ENCODE measurements at regions not wholly inside any gene's neighbourhood (a gene's known extent, or its start where the extent isn't known, plus 50 kb on each side); places are given as distances from the start of the nearest gene placed in this dataset.

DNA sequence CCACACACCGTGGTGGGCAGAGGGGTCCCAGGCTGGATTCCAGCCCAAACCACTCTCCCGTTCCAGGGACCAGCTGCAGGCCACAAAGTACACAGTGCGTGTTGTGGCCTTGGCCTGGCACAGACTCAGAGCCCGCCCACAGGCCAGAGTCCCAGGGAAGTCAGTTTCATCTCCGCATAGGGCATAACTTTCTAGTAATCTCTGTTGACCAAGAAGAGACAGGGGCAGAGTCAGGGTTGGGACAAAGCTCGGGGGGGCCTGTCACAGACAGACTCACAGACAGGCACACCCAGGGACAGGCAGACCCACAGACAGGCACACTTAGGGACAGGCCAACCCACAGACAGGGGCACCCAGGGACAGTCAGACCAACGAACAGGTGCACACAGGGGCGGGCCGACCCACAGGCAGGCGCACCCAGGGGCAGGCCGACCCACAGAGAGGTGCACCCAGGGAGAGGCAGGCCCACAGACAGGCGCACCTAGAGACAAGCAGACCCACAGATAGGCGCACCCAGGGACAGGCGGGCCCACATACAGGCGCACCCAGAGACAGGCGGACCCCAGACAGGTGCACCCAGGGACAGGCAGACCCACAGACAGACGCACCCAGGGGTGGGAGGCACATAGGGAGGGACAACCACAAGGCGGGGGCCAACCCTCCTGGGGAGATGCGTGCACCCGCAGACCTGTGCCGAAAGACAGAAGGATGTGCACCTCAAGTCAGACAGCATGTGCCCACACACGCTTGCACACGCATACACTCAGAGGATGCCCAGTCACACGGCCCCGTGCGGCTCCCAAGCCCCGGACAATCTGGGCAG, 323.3 kb upstream of the RTL1 start (continued):
- TF ChIP-seq, protein P1, sequence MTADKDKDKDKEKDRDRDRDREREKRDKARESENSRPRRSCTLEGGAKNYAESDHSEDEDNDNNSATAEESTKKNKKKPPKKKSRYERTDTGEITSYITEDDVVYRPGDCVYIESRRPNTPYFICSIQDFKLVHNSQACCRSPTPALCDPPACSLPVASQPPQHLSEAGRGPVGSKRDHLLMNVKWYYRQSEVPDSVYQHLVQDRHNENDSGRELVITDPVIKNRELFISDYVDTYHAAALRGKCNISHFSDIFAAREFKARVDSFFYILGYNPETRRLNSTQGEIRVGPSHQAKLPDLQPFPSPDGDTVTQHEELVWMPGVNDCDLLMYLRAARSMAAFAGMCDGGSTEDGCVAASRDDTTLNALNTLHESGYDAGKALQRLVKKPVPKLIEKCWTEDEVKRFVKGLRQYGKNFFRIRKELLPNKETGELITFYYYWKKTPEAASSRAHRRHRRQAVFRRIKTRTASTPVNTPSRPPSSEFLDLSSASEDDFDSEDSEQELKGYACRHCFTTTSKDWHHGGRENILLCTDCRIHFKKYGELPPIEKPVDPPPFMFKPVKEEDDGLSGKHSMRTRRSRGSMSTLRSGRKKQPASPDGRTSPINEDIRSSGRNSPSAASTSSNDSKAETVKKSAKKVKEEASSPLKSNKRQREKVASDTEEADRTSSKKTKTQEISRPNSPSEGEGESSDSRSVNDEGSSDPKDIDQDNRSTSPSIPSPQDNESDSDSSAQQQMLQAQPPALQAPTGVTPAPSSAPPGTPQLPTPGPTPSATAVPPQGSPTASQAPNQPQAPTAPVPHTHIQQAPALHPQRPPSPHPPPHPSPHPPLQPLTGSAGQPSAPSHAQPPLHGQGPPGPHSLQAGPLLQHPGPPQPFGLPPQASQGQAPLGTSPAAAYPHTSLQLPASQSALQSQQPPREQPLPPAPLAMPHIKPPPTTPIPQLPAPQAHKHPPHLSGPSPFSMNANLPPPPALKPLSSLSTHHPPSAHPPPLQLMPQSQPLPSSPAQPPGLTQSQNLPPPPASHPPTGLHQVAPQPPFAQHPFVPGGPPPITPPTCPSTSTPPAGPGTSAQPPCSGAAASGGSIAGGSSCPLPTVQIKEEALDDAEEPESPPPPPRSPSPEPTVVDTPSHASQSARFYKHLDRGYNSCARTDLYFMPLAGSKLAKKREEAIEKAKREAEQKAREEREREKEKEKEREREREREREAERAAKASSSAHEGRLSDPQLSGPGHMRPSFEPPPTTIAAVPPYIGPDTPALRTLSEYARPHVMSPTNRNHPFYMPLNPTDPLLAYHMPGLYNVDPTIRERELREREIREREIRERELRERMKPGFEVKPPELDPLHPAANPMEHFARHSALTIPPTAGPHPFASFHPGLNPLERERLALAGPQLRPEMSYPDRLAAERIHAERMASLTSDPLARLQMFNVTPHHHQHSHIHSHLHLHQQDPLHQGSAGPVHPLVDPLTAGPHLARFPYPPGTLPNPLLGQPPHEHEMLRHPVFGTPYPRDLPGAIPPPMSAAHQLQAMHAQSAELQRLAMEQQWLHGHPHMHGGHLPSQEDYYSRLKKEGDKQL (CRISPR knock-in tag; IDR thresholded peaks at IDR 0.05; ENCODE audit: low read depth) = peak; percentile 63
- TF ChIP-seq HNRNPK (IDR thresholded peaks at IDR 0.05; ENCODE audit: low read depth, low read length, poor library complexity, severe bottlenecking) (no peak), HNRNPLL (IDR thresholded peaks at IDR 0.05; ENCODE audit: low read depth, low read length, poor library complexity, severe bottlenecking) (peak; percentile 16), HDAC2 (CRISPR knock-in tag; IDR thresholded peaks at IDR 0.05) (peak; percentile 95), ZNF501 (CRISPR knock-in tag; IDR thresholded peaks at IDR 0.05) (no peak), RAD51 (IDR thresholded peaks at IDR 0.05; ENCODE audit: borderline replicate concordance) (no peak), NR2C2 (CRISPR knock-in tag; IDR thresholded peaks at IDR 0.05; ENCODE audit: borderline replicate concordance) (no peak), ZNF124 (CRISPR knock-in tag; IDR thresholded peaks at IDR 0.05) (no peak), ZMYM2 (CRISPR knock-in tag; IDR thresholded peaks at IDR 0.05) (peak; percentile 51; the same call in 1 of the 2 replicates), RXRA (CRISPR knock-in tag; IDR thresholded peaks at IDR 0.05) (peak; percentile 91), SOX6 (IDR thresholded peaks at IDR 0.05) (no peak), SOX6 (CRISPR knock-in tag; IDR thresholded peaks at IDR 0.05) (peak; percentile 79), CHD2 (IDR thresholded peaks at IDR 0.05; ENCODE audit: low read depth, low read length) (no peak)
- TF ChIP-seq, protein P2, sequence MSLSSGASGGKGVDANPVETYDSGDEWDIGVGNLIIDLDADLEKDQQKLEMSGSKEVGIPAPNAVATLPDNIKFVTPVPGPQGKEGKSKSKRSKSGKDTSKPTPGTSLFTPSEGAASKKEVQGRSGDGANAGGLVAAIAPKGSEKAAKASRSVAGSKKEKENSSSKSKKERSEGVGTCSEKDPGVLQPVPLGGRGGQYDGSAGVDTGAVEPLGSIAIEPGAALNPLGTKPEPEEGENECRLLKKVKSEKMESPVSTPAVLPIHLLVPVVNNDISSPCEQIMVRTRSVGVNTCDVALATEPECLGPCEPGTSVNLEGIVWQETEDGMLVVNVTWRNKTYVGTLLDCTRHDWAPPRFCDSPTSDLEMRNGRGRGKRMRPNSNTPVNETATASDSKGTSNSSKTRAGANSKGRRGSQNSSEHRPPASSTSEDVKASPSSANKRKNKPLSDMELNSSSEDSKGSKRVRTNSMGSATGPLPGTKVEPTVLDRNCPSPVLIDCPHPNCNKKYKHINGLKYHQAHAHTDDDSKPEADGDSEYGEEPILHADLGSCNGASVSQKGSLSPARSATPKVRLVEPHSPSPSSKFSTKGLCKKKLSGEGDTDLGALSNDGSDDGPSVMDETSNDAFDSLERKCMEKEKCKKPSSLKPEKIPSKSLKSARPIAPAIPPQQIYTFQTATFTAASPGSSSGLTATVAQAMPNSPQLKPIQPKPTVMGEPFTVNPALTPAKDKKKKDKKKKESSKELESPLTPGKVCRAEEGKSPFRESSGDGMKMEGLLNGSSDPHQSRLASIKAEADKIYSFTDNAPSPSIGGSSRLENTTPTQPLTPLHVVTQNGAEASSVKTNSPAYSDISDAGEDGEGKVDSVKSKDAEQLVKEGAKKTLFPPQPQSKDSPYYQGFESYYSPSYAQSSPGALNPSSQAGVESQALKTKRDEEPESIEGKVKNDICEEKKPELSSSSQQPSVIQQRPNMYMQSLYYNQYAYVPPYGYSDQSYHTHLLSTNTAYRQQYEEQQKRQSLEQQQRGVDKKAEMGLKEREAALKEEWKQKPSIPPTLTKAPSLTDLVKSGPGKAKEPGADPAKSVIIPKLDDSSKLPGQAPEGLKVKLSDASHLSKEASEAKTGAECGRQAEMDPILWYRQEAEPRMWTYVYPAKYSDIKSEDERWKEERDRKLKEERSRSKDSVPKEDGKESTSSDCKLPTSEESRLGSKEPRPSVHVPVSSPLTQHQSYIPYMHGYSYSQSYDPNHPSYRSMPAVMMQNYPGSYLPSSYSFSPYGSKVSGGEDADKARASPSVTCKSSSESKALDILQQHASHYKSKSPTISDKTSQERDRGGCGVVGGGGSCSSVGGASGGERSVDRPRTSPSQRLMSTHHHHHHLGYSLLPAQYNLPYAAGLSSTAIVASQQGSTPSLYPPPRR (CRISPR knock-in tag; IDR thresholded peaks at IDR 0.05; ENCODE audit: borderline replicate concordance) = peak; percentile 85
- TF ChIP-seq, protein P3, sequence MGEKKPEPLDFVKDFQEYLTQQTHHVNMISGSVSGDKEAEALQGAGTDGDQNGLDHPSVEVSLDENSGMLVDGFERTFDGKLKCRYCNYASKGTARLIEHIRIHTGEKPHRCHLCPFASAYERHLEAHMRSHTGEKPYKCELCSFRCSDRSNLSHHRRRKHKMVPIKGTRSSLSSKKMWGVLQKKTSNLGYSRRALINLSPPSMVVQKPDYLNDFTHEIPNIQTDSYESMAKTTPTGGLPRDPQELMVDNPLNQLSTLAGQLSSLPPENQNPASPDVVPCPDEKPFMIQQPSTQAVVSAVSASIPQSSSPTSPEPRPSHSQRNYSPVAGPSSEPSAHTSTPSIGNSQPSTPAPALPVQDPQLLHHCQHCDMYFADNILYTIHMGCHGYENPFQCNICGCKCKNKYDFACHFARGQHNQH (CRISPR knock-in tag; IDR thresholded peaks at IDR 0.05) = peak; percentile 90
